ENCODE measurements at regions not wholly inside any gene's neighbourhood (a gene's known extent, or its start where the extent isn't known, plus 50 kb on each side); places are given as distances from the start of the nearest gene placed in this dataset.

DNA sequence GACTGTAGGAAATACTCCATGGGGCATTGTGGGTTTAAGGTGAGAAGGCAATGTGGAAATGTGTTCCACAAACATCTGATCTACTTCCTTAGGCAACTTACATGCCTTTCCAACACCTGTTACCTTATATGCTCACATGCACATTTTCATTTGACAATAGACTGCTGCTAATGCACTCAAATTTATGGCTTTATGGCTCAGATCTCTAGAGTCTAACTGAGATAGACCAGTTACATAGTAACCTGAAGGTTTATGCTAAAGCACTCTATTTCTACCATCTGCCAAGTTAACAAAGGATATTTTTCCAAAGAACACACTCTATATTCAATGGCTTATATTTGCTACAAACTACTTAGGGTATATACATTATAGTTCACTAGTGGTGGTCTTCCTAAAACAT lies 969.0 kb downstream of the TECRL start:
- TF ChIP-seq, protein P1, sequence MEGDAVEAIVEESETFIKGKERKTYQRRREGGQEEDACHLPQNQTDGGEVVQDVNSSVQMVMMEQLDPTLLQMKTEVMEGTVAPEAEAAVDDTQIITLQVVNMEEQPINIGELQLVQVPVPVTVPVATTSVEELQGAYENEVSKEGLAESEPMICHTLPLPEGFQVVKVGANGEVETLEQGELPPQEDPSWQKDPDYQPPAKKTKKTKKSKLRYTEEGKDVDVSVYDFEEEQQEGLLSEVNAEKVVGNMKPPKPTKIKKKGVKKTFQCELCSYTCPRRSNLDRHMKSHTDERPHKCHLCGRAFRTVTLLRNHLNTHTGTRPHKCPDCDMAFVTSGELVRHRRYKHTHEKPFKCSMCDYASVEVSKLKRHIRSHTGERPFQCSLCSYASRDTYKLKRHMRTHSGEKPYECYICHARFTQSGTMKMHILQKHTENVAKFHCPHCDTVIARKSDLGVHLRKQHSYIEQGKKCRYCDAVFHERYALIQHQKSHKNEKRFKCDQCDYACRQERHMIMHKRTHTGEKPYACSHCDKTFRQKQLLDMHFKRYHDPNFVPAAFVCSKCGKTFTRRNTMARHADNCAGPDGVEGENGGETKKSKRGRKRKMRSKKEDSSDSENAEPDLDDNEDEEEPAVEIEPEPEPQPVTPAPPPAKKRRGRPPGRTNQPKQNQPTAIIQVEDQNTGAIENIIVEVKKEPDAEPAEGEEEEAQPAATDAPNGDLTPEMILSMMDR (IDR thresholded peaks at IDR 0.05), result no peak
- TF ChIP-seq POLR2AphosphoS5 (IDR thresholded peaks at IDR 0.05; ENCODE audit: low read depth, low read length) (no peak), SIN3A (IDR thresholded peaks at IDR 0.05; ENCODE audit: borderline replicate concordance, insufficient read depth, low read depth, low read length) (no peak)

Data from Panc1 (cell line).